GM12878 (cell line): ENCODE measurements at regions not wholly inside any gene's neighbourhood (a gene's known extent, or its start where the extent isn't known, plus 50 kb on each side); places are given as distances from the start of the nearest gene placed in this dataset.

Experiments
- BHLHE40 ChIP-seq, 2 experiments: fragments of 450-650 bp in 1 of 2; IDR thresholded peaks; 2 replicates each; pipeline ENCODE4 v1.6.1; 2011 to 2017; ENCODE audit warnings: low read depth in 2 of 2, borderline replicate concordance in 1 of 2, improper control_type of control experiment in 1 of 2, low read length in 1 of 2, mild to moderate bottlenecking in 1 of 2
- BRCA1 ChIP-seq: IDR thresholded peaks from 2 replicates; pipeline ENCODE4 v1.6.1; 2011; ENCODE audit warnings: low read depth, low read length, improper control_type of control experiment
- CBX5 ChIP-seq: sonication (generic); IDR thresholded peaks from 2 replicates; pipeline ENCODE4 v1.6.1; 2016; ENCODE audit warnings: low read depth, moderate library complexity, mild to moderate bottlenecking, inconsistent platforms
- FOXM1 ChIP-seq: IDR thresholded peaks from 2 replicates; pipeline ENCODE4 v1.6.1; 2012; ENCODE audit warnings: low read depth, mild to moderate bottlenecking, inconsistent platforms, low read length, moderate library complexity
- GABPA ChIP-seq: IDR thresholded peaks from 2 replicates; pipeline ENCODE4 v1.6.1; 2014; ENCODE audit warnings: antibody characterized with exemption, low read depth, mild to moderate bottlenecking, inconsistent platforms
- JUND ChIP-seq: IDR thresholded peaks from 2 replicates; pipeline ENCODE4 v1.6.1; 2012; ENCODE audit warnings: low read depth, mild to moderate bottlenecking, low read length, improper control_type of control experiment, moderate library complexity
- MAX ChIP-seq: IDR thresholded peaks from 2 replicates; pipeline ENCODE4 v1.6.1; 2012; ENCODE audit warnings: low read depth, low read length, improper control_type of control experiment
- MXI1 ChIP-seq: fragments of 150-350 bp; IDR thresholded peaks from 2 replicates; pipeline ENCODE4 v1.6.1; 2011; ENCODE audit warnings: low read depth, mild to moderate bottlenecking, inconsistent platforms, low read length, improper control_type of control experiment
- NBN ChIP-seq: fragments of 450-650 bp; IDR thresholded peaks from 2 replicates; pipeline ENCODE4 v1.6.1; 2016
- NR2C1 ChIP-seq: fragments of 450-650 bp; IDR thresholded peaks from 2 replicates; pipeline ENCODE4 v1.6.1; 2017; ENCODE audit warnings: antibody characterized with exemption, mild to moderate bottlenecking, moderate library complexity
- NR2F1 ChIP-seq: fragments of 450-650 bp; conservative IDR thresholded peaks from 2 replicates; pipeline ENCODE4 v1.6.1; 2017; ENCODE audit warnings: mild to moderate bottlenecking
- PAX5 ChIP-seq: IDR thresholded peaks from 2 replicates; pipeline ENCODE4 v1.6.1; 2011; ENCODE audit warnings: low read depth, low read length, borderline replicate concordance
- RAD51 ChIP-seq: fragments of 450-650 bp; IDR thresholded peaks from 2 replicates; pipeline ENCODE4 v1.6.1; 2016; ENCODE audit warnings: moderate library complexity, mild to moderate bottlenecking, inconsistent platforms
- RELB ChIP-seq: fragments of 450-650 bp; IDR thresholded peaks from 2 replicates; pipeline ENCODE4 v1.6.1; 2017; ENCODE audit warnings: low read depth, mild to moderate bottlenecking, moderate library complexity
- SKIL ChIP-seq: fragments of 450-650 bp; IDR thresholded peaks from 2 replicates; pipeline ENCODE4 v1.6.1; 2017; ENCODE audit warnings: mild to moderate bottlenecking, low read depth, inconsistent platforms; ENCODE audit not compliant: poor library complexity, severe bottlenecking
- SMAD1 ChIP-seq: fragments of 450-650 bp; IDR thresholded peaks from 2 replicates; pipeline ENCODE4 v1.6.1; 2018; ENCODE audit warnings: mild to moderate bottlenecking, low read depth; ENCODE audit not compliant: partially characterized antibody
- SUPT20H ChIP-seq: IDR thresholded peaks from 2 replicates; pipeline ENCODE4 v1.6.1; 2011; ENCODE audit warnings: low read depth, mild to moderate bottlenecking, low read length, moderate library complexity, borderline replicate concordance; ENCODE audit not compliant: control insufficient read depth
- TCF12 ChIP-seq: IDR thresholded peaks from 2 replicates; pipeline ENCODE4 v1.6.1; 2011; ENCODE audit warnings: low read depth, mild to moderate bottlenecking, low read length
- TCF3 ChIP-seq: IDR thresholded peaks from 2 replicates; pipeline ENCODE4 v1.6.1; 2012; ENCODE audit warnings: low read depth, mild to moderate bottlenecking, low read length, borderline replicate concordance; ENCODE audit not compliant: insufficient read depth
- ZNF24 ChIP-seq: fragments of 450-650 bp; IDR thresholded peaks from 2 replicates; pipeline ENCODE4 v1.6.1; 2017; ENCODE audit warnings: antibody characterized with exemption, mild to moderate bottlenecking
- TF ChIP-seq, protein P1 (sequence below): fragments of 150-350 bp; IDR thresholded peaks from 2 replicates; pipeline ENCODE4 v1.6.1; 2016; ENCODE audit warnings: low read depth, low read length
- TF ChIP-seq, protein P2 (sequence below): fragments of 450-650 bp; IDR thresholded peaks from 2 replicates; pipeline ENCODE4 v1.6.1; 2017; ENCODE audit warnings: antibody characterized with exemption, mild to moderate bottlenecking, moderate library complexity

DNA sequence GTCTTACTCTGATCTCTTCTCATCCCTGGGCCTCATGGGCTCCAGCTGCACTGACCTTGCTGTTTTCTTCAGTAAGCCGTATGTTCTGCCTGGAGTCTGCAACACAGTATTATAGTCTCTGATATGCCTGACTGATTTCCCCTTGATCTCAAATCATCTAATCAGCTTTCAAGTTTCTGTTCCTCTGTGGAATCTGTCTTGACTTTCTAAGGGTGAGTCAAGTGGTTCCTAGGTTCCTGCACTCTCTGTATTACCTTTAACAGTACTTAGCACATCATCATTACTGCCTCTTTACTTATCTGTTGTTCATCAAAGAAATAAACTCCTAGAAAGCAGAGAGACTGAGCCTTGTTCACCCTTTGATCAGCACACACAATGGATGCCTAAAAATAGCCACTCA is 350.7 kb downstream of the LMO7 start (continued):
- no peak for TF ChIP-seq SUPT20H
- TF ChIP-seq MXI1: no peak
- no peak for TF ChIP-seq RAD51
- no peak for TF ChIP-seq PAX5
- TF ChIP-seq SKIL: no peak
- TF ChIP-seq NR2F1: no peak
- 0 out of 2 replicates have a peak, but pooled peaks have one; percentile 34 for TF ChIP-seq NBN
- TF ChIP-seq JUND: no peak
- no peak for TF ChIP-seq NR2C1
- peak; percentile 40; the same call in 1 of the 2 replicates for TF ChIP-seq RELB
- TF ChIP-seq, protein P1, sequence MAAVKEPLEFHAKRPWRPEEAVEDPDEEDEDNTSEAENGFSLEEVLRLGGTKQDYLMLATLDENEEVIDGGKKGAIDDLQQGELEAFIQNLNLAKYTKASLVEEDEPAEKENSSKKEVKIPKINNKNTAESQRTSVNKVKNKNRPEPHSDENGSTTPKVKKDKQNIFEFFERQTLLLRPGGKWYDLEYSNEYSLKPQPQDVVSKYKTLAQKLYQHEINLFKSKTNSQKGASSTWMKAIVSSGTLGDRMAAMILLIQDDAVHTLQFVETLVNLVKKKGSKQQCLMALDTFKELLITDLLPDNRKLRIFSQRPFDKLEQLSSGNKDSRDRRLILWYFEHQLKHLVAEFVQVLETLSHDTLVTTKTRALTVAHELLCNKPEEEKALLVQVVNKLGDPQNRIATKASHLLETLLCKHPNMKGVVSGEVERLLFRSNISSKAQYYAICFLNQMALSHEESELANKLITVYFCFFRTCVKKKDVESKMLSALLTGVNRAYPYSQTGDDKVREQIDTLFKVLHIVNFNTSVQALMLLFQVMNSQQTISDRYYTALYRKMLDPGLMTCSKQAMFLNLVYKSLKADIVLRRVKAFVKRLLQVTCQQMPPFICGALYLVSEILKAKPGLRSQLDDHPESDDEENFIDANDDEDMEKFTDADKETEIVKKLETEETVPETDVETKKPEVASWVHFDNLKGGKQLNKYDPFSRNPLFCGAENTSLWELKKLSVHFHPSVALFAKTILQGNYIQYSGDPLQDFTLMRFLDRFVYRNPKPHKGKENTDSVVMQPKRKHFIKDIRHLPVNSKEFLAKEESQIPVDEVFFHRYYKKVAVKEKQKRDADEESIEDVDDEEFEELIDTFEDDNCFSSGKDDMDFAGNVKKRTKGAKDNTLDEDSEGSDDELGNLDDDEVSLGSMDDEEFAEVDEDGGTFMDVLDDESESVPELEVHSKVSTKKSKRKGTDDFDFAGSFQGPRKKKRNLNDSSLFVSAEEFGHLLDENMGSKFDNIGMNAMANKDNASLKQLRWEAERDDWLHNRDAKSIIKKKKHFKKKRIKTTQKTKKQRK: no peak
- no peak for TF ChIP-seq BRCA1
- TF ChIP-seq SMAD1: no peak
- no peak for TF ChIP-seq TCF3
- TF ChIP-seq FOXM1: no peak
- TF ChIP-seq ZNF24: peak; percentile 92
- TF ChIP-seq BHLHE40 (IDR thresholded peaks at IDR 0.05; ENCODE audit: borderline replicate concordance in 1 of 2, low read depth in 2 of 2, low read length in 1 of 2): no peak
- TF ChIP-seq TCF12: no peak
- TF ChIP-seq GABPA: no peak
- TF ChIP-seq, protein P2, sequence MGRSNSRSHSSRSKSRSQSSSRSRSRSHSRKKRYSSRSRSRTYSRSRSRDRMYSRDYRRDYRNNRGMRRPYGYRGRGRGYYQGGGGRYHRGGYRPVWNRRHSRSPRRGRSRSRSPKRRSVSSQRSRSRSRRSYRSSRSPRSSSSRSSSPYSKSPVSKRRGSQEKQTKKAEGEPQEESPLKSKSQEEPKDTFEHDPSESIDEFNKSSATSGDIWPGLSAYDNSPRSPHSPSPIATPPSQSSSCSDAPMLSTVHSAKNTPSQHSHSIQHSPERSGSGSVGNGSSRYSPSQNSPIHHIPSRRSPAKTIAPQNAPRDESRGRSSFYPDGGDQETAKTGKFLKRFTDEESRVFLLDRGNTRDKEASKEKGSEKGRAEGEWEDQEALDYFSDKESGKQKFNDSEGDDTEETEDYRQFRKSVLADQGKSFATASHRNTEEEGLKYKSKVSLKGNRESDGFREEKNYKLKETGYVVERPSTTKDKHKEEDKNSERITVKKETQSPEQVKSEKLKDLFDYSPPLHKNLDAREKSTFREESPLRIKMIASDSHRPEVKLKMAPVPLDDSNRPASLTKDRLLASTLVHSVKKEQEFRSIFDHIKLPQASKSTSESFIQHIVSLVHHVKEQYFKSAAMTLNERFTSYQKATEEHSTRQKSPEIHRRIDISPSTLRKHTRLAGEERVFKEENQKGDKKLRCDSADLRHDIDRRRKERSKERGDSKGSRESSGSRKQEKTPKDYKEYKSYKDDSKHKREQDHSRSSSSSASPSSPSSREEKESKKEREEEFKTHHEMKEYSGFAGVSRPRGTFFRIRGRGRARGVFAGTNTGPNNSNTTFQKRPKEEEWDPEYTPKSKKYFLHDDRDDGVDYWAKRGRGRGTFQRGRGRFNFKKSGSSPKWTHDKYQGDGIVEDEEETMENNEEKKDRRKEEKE: no peak
- TF ChIP-seq CBX5: no peak
- no peak for TF ChIP-seq MAX
